ENCODE measurements at regions not wholly inside any gene's neighbourhood (a gene's known extent, or its start where the extent isn't known, plus 50 kb on each side); places are given as distances from the start of the nearest gene placed in this dataset.

- no peak for DNase-seq
Observed at GRCh38 chr4:11268149-11268548, 160.5 kb downstream of the HS3ST1 start.

- DNase-seq: no peak
Observed at GRCh38 chr4:11264841-11265240, 163.9 kb downstream of the HS3ST1 start.

- DNase-seq: no peak
Observed at GRCh38 chr4:11264346-11264745, 164.3 kb downstream of the HS3ST1 start.

- DNase-seq: no peak
Observed at GRCh38 chr4:11263208-11263607, 165.5 kb downstream of the HS3ST1 start.

GRCh38 chr4:11261066-11261850 is 167.4 kb downstream of the HS3ST1 start:
- DNase-seq: no peak

- no peak for DNase-seq
Observed at GRCh38 chr4:11259837-11260236, 168.9 kb downstream of the HS3ST1 start.

- no peak for DNase-seq
Observed at GRCh38 chr4:11252149-11252548, 176.5 kb downstream of the HS3ST1 start.

- DNase-seq: no peak
Observed at GRCh38 chr4:11250510-11250909, 178.2 kb downstream of the HS3ST1 start.

- DNase-seq: no peak
Observed at GRCh38 chr4:11232015-11232414, 196.7 kb downstream of the HS3ST1 start.

- no peak for DNase-seq
Observed at GRCh38 chr4:11230866-11231265, 197.8 kb downstream of the HS3ST1 start.

GRCh38 chr4:11228530-11228929 is 200.2 kb downstream of the HS3ST1 start:
- no peak for DNase-seq

- no peak for DNase-seq
Observed at GRCh38 chr4:11223311-11223710, 205.4 kb downstream of the HS3ST1 start.

- DNase-seq: no peak
Observed at GRCh38 chr4:11218692-11219091, 210.0 kb downstream of the HS3ST1 start.

GRCh38 chr4:11216520-11216919 is 212.2 kb downstream of the HS3ST1 start:
- DNase-seq: no peak

- DNase-seq: no peak
Observed at GRCh38 chr4:11214281-11214680, 214.4 kb downstream of the HS3ST1 start.

GRCh38 chr4:11209826-11210225 is 218.9 kb downstream of the HS3ST1 start:
- DNase-seq: peak in 12 of 58 donors; percentile 0 to 11 (median 4)

- no peak for DNase-seq
Observed at GRCh38 chr4:11201256-11201655, 227.4 kb downstream of the HS3ST1 start.

GRCh38 chr4:11198516-11199305 is 230.0 kb downstream of the HS3ST1 start:
- no peak for DNase-seq

GRCh38 chr4:11197631-11198341 is 230.9 kb downstream of the HS3ST1 start:
- DNase-seq: no peak

- DNase-seq: no peak
Observed at GRCh38 chr4:11196927-11197522, 231.7 kb downstream of the HS3ST1 start.

- no peak for DNase-seq
Observed at GRCh38 chr4:11194431-11194830, 234.3 kb downstream of the HS3ST1 start.

- no peak for DNase-seq
Observed at GRCh38 chr4:11189756-11190155, 238.9 kb downstream of the HS3ST1 start.

Measured in anterior cingulate cortex (tissue), 58 donors.